ENCODE measurements at regions not wholly inside any gene's neighbourhood (a gene's known extent, or its start where the extent isn't known, plus 50 kb on each side); places are given as distances from the start of the nearest gene placed in this dataset.

DNA sequence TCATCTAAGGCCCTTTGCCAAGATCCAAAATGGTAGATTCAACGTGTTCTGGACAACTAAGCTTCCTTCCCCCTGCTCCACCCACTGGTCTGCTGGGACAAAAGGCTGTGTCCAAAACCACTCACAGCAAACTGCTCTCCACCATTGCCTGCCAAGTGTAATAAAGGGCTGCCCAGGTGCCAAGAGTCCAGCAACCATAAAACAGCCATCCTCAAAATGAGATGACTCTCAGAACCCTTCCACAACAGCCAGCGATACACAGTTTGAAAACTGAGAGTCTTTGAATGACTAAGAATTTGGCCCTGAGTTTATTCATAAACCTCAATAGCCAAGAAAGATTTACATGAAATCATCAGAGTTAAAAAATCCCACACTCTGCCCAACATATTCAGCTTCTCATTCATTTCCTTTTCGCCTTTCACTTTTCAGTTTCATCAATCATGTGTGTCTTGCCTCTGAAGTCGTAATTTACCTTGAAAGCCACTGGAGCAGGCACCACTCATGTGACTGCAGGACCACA lies 658.1 kb upstream of the MGMT start:
- TF ChIP-seq, protein P1, sequence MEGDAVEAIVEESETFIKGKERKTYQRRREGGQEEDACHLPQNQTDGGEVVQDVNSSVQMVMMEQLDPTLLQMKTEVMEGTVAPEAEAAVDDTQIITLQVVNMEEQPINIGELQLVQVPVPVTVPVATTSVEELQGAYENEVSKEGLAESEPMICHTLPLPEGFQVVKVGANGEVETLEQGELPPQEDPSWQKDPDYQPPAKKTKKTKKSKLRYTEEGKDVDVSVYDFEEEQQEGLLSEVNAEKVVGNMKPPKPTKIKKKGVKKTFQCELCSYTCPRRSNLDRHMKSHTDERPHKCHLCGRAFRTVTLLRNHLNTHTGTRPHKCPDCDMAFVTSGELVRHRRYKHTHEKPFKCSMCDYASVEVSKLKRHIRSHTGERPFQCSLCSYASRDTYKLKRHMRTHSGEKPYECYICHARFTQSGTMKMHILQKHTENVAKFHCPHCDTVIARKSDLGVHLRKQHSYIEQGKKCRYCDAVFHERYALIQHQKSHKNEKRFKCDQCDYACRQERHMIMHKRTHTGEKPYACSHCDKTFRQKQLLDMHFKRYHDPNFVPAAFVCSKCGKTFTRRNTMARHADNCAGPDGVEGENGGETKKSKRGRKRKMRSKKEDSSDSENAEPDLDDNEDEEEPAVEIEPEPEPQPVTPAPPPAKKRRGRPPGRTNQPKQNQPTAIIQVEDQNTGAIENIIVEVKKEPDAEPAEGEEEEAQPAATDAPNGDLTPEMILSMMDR (IDR thresholded peaks at IDR 0.05; ENCODE audit: poor library complexity, severe bottlenecking), result no peak
- H3K27me3 ChIP-seq (ENCODE audit: insufficient read depth, poor library complexity, severe bottlenecking), result no peaks in the 10 kb centered on the region
- no peaks in the 10 kb centered on the region for H3K36me3 ChIP-seq (ENCODE audit: low read depth)
- DNase-seq (ENCODE audit: low spot score), result no peak
- H3K4me1 ChIP-seq (ENCODE audit: insufficient read depth, poor library complexity, severe bottlenecking), result no peaks in the 10 kb centered on the region
- H3K9me3 ChIP-seq (ENCODE audit: severe bottlenecking), result no peaks in the 10 kb centered on the region
- ATAC-seq (ENCODE audit: low read depth), result no peak
- no peak overlapping the region for H3K27ac ChIP-seq (ENCODE audit: poor library complexity, severe bottlenecking)
- H3K4me3 ChIP-seq (ENCODE audit: severe bottlenecking), result no peak overlapping the region

GRCh38 chr10:128811511-128811910 lies 655.5 kb upstream of the MGMT start:
- H3K4me1 ChIP-seq (ENCODE audit: insufficient read depth, poor library complexity, severe bottlenecking), result no peaks in the 10 kb centered on the region
- H3K36me3 ChIP-seq (ENCODE audit: low read depth), result no peaks in the 10 kb centered on the region
- TF ChIP-seq, protein P1 (IDR thresholded peaks at IDR 0.05; ENCODE audit: poor library complexity, severe bottlenecking), result no peak
- no peak for DNase-seq (ENCODE audit: low spot score)
- H3K9me3 ChIP-seq (ENCODE audit: severe bottlenecking), result no peaks in the 10 kb centered on the region
- no peak overlapping the region for H3K27ac ChIP-seq (ENCODE audit: poor library complexity, severe bottlenecking)
- no peak for ATAC-seq (ENCODE audit: low read depth)
- H3K27me3 ChIP-seq (ENCODE audit: insufficient read depth, poor library complexity, severe bottlenecking), result no peaks in the 10 kb centered on the region
- no peak overlapping the region for H3K4me3 ChIP-seq (ENCODE audit: severe bottlenecking)

DNA sequence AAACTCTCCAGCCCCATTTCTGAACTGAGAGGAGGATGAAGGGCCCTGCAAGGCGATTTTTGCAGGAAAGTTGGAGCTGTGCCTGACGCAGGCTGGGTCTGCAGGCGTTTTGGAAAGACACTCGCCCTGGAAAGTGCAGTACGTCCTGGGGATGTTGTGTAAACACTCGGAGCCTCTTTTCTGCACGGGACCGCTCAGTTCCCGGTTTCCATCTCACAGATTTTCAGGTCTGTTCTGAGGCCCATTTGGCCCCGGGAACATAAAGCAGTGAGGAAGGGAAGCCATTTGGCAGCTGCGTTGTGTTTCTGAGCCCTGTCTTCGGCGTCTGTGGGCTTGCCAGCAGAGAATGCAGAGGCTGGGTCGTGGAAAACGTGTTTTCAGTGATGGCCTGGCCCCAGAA lies 655.0 kb upstream of the MGMT start:
- Histone ChIP-seq H3K9me3 (ENCODE audit: severe bottlenecking) (no peaks in the 10 kb centered on the region), H3K4me1 (ENCODE audit: insufficient read depth, poor library complexity, severe bottlenecking) (no peaks in the 10 kb centered on the region), H3K4me3 (ENCODE audit: severe bottlenecking) (no peak overlapping the region), H3K36me3 (ENCODE audit: low read depth) (no peaks in the 10 kb centered on the region), H3K27ac (ENCODE audit: poor library complexity, severe bottlenecking) (no peak overlapping the region), H3K27me3 (ENCODE audit: insufficient read depth, poor library complexity, severe bottlenecking) (no peaks in the 10 kb centered on the region)
- ATAC-seq (ENCODE audit: low read depth) (no peak), DNase-seq (ENCODE audit: low spot score) (no peak)
- TF ChIP-seq, protein P1 (IDR thresholded peaks at IDR 0.05; ENCODE audit: poor library complexity, severe bottlenecking), result no peak

DNA sequence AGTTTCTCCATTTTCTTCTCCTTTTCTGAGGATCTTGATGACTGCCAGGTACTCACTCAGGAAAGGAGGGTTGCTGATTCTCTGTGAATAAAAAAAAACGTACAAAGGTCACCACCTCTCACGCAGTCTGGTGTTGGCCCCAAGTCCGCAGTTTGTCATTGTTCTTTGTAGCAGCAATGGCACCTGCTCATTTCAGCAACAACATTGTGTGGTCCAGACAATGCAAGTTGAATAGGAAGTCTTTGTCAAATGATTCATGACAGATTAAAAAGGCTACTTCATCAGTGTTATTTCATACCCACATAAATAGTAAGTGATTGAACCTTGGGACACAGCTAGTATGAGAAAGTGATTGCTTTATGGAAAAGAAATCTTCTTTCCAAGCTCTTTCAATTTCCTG lies 653.5 kb upstream of the MGMT start:
- Histone ChIP-seq H3K27ac (ENCODE audit: poor library complexity, severe bottlenecking) (no peak overlapping the region), H3K4me3 (ENCODE audit: severe bottlenecking) (no peak overlapping the region), H3K4me1 (ENCODE audit: insufficient read depth, poor library complexity, severe bottlenecking) (no peaks in the 10 kb centered on the region), H3K9me3 (ENCODE audit: severe bottlenecking) (no peaks in the 10 kb centered on the region), H3K27me3 (ENCODE audit: insufficient read depth, poor library complexity, severe bottlenecking) (no peaks in the 10 kb centered on the region), H3K36me3 (ENCODE audit: low read depth) (no peaks in the 10 kb centered on the region)
- no peak for ATAC-seq (ENCODE audit: low read depth)
- no peak for DNase-seq (ENCODE audit: low spot score)
- TF ChIP-seq, protein P1 (IDR thresholded peaks at IDR 0.05; ENCODE audit: poor library complexity, severe bottlenecking), result no peak

- no peak for ATAC-seq (ENCODE audit: low read depth)
- DNase-seq (ENCODE audit: low spot score), result no peak
- Histone ChIP-seq H3K9me3 (ENCODE audit: severe bottlenecking) (no peaks in the 10 kb centered on the region), H3K27ac (ENCODE audit: poor library complexity, severe bottlenecking) (no peak overlapping the region), H3K27me3 (ENCODE audit: insufficient read depth, poor library complexity, severe bottlenecking) (no peaks in the 10 kb centered on the region), H3K4me1 (ENCODE audit: insufficient read depth, poor library complexity, severe bottlenecking) (no peaks in the 10 kb centered on the region), H3K4me3 (ENCODE audit: severe bottlenecking) (no peak overlapping the region), H3K36me3 (ENCODE audit: low read depth) (no peaks in the 10 kb centered on the region)
- TF ChIP-seq, protein P1 (IDR thresholded peaks at IDR 0.05; ENCODE audit: poor library complexity, severe bottlenecking), result no peak
Observed at GRCh38 chr10:128814024-128814423, 653.0 kb upstream of the MGMT start.

All from RWPE2 (cell line).